B cell (primary cell): ENCODE measurements at regions not wholly inside any gene's neighbourhood (a gene's known extent, or its start where the extent isn't known, plus 50 kb on each side); places are given as distances from the start of the nearest gene placed in this dataset.

Source experiments
- ATAC-seq: fragments of 200-7000 bp; cut with Tn5 transposase; one replicate; pipeline ENCODE4 v1.10.0; 2021; ENCODE audit warnings: low read depth, mild to moderate bottlenecking, moderate number of reproducible peaks, moderate library complexity
- CTCF ChIA-PET: fragments of 350-600 bp; sonication (Branson Sonifier 250); formaldehyde crosslinking; loops from one replicate; lab custom pipeline; 2021; ENCODE audit warnings: antibody characterized with exemption, inconsistent platforms; lab: Charles Lee
- POLR2A ChIA-PET: fragments of 350-600 bp; sonication (Branson Sonifier 250); formaldehyde crosslinking; loops from one replicate; lab custom pipeline; 2021; ENCODE audit warnings: antibody characterized with exemption; lab: Charles Lee
- DNase-seq: peaks from one replicate; pipeline ENCODE4 v3.0.0; 2013
- H2AFZ ChIP-seq: 2 replicates; pipeline ENCODE4 v1.6.1; 2012; ENCODE audit warnings: mild to moderate bottlenecking, low read depth, low read length; ENCODE audit not compliant: insufficient read depth, poor library complexity, severe bottlenecking
- H3K27ac ChIP-seq, 2 donors: 1 replicate in 1 of 2; 2 replicates in 1 of 2; pipeline ENCODE4 v1.5.1; 2012 to 2013; ENCODE audit warnings: low read length in 2 of 2, mild to moderate bottlenecking in 2 of 2, moderate library complexity in 1 of 2
- H3K27me3 ChIP-seq, 4 experiments: fragments of 200-600 bp in 1 of 4; sonication (generic) in 1 of 4; replicated peaks in 1 of 4; 1 replicate in 2 of 4; 2 replicates in 2 of 4; pipeline versions ENCODE4 v1.6.1 to v1.7.0; 2013 to 2016; ENCODE audit warnings: low read length in 3 of 4, mild to moderate bottlenecking in 2 of 4, mixed read lengths in 1 of 4, moderate library complexity in 1 of 4; ENCODE audit not compliant: insufficient read depth in 4 of 4, control insufficient read depth in 3 of 4; ENCODE audit errors: control extremely low read depth in 1 of 4
- H3K36me3 ChIP-seq, 2 experiments: replicated peaks in 1 of 2; 1 replicate in 1 of 2; 2 replicates in 1 of 2; pipeline versions ENCODE4 v1.6.1 to v1.7.1; 2013; ENCODE audit warnings: low read length in 1 of 2; ENCODE audit not compliant: insufficient read depth in 2 of 2, control insufficient read depth in 1 of 2; ENCODE audit errors: control extremely low read depth in 1 of 2, extremely low read depth in 1 of 2
- H3K4me1 ChIP-seq, 2 donors: fragments of 200-600 bp in 1 of 2; sonication (generic) in 1 of 2; 1 replicate in 1 of 2; 2 replicates in 1 of 2; pipeline versions ENCODE4 v1.5.1 to v1.6.1; 2013 to 2017; ENCODE audit warnings: low read length in 2 of 2; ENCODE audit not compliant: control insufficient read depth in 2 of 2, insufficient read depth in 2 of 2
- H3K4me2 ChIP-seq: replicated peaks from 2 replicates; pipeline ENCODE3; 2012; ENCODE audit warnings: mild to moderate bottlenecking, low read depth, low read length; ENCODE audit not compliant: poor library complexity, severe bottlenecking
- H3K4me3 ChIP-seq, 5 experiments: fragments of 200-600 bp in 1 of 5; sonication (generic) in 1 of 5; 1 replicate in 3 of 5; 2 replicates in 2 of 5; pipeline versions ENCODE4 v1.5.1 to v1.7.0; 2011 to 2016; ENCODE audit warnings: low read length in 4 of 5, mild to moderate bottlenecking in 4 of 5, low read depth in 2 of 5, control low read depth in 1 of 5, moderate library complexity in 1 of 5; ENCODE audit not compliant: insufficient read depth in 1 of 5; ENCODE audit errors: control extremely low read depth in 1 of 5, extremely low read depth in 1 of 5
- H3K79me2 ChIP-seq: fragments of 200-600 bp; sonication (generic); one replicate; pipeline ENCODE4 v1.6.0; 2016; ENCODE audit warnings: low read length; ENCODE audit not compliant: control insufficient read depth, insufficient read depth
- H3K9ac ChIP-seq: fragments of 200-600 bp; sonication (generic); 2 replicates; pipeline ENCODE4 v1.6.1; 2017; ENCODE audit warnings: mild to moderate bottlenecking, low read length, moderate library complexity
- H3K9me3 ChIP-seq, 3 donors: one replicate each; pipeline versions ENCODE4 v1.6.1 to v1.7.1; 2013; ENCODE audit warnings: low read length in 2 of 3; ENCODE audit not compliant: control insufficient read depth in 2 of 3, insufficient read depth in 1 of 3; ENCODE audit errors: control extremely low read depth in 1 of 3
- H4K20me1 ChIP-seq: 2 replicates; pipeline ENCODE4 v1.6.0; 2012; ENCODE audit warnings: mild to moderate bottlenecking, low read length; ENCODE audit not compliant: insufficient read depth, control insufficient read depth, poor library complexity, severe bottlenecking
- H3K27ac Mint-ChIP-seq: one replicate; pipeline ENCODE4 v1.8.0; 2021; ENCODE audit warnings: mixed read lengths
- H3K27me3 Mint-ChIP-seq: one replicate; pipeline ENCODE4 v1.8.0; 2021; ENCODE audit warnings: mixed read lengths
- H3K4me1 Mint-ChIP-seq: one replicate; pipeline ENCODE4 v1.8.0; 2021; ENCODE audit warnings: mixed read lengths
- H3K4me3 Mint-ChIP-seq: one replicate; pipeline ENCODE4 v1.8.0; 2021; ENCODE audit warnings: mixed read lengths
- H3K9me3 Mint-ChIP-seq: one replicate; pipeline ENCODE4 v1.8.0; 2022; ENCODE audit warnings: mixed read lengths; ENCODE audit not compliant: insufficient read depth
- EZH2 ChIP-seq: IDR thresholded peaks from 2 replicates; pipeline ENCODE4 v1.6.1; 2012; ENCODE audit warnings: borderline replicate concordance, low read depth, mild to moderate bottlenecking, moderate library complexity, low read length; ENCODE audit not compliant: insufficient read depth, poor library complexity, severe bottlenecking
- WGBS: methylation state at CpG from one replicate; pipeline ENCODE4 v1.1.5; 2013; ENCODE audit warnings: missing lambda C conversion rate; ENCODE audit not compliant: insufficient coverage; 5-methylcytosine and 5-hydroxymethylcytosine counted together
- intact Hi-C: fragments of 100-400 bp; cut with micrococcal nuclease; formaldehyde crosslinking; loops from one replicate; pipeline ENCODE4 v1.10.0; 2022
- TF ChIP-seq, protein P1 (sequence below): fragments of 200-600 bp; IDR thresholded peaks from one replicate; pipeline ENCODE4 v1.8.0; 2022; ENCODE audit warnings: antibody characterized with exemption, mild to moderate bottlenecking

DNA sequence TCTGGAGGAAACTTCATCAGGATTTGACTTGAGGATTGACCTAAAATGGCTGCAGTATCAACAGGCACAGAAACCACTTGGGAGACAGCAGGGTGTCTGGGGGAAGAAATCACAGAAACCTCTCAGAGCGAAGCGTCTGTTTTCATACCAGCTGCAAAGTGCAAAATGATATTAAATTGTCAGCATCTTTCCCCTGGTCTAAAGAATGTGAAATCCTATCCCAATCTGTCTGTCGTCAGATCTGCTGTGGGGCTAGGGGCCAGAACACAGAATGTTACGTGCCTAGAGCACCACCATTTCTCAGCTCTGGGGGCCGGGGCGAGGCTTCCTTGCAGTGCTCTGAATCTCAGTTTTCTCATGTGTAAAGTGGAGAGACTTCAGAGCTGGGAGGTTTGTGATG, 54.1 kb upstream of the MYCN start:
- peaks cover 0 to 3% (median 0%) of the 10 kb centered on the region in 3 donors for H3K9me3 ChIP-seq
- ChIA-PET CTCF (interaction anchor here (0.6 kb wide), 1 partner anchor 815 kb away, joined by 3 read pairs; no protein-coding TSS in a partner anchor), POLR2A (no interaction called here)
- TF ChIP-seq, protein P1, sequence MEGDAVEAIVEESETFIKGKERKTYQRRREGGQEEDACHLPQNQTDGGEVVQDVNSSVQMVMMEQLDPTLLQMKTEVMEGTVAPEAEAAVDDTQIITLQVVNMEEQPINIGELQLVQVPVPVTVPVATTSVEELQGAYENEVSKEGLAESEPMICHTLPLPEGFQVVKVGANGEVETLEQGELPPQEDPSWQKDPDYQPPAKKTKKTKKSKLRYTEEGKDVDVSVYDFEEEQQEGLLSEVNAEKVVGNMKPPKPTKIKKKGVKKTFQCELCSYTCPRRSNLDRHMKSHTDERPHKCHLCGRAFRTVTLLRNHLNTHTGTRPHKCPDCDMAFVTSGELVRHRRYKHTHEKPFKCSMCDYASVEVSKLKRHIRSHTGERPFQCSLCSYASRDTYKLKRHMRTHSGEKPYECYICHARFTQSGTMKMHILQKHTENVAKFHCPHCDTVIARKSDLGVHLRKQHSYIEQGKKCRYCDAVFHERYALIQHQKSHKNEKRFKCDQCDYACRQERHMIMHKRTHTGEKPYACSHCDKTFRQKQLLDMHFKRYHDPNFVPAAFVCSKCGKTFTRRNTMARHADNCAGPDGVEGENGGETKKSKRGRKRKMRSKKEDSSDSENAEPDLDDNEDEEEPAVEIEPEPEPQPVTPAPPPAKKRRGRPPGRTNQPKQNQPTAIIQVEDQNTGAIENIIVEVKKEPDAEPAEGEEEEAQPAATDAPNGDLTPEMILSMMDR = no peak
- no peak for TF ChIP-seq EZH2
- intact Hi-C loops = no loop called here
- H2AFZ ChIP-seq = no peak overlapping the region
- peaks cover 0 to 2% (median 0%) of the 10 kb centered on the region in 4 experiments for H3K27me3 ChIP-seq
- H3K4me3 ChIP-seq = no peak overlapping the region
- H3K4me1 ChIP-seq = no peaks in the 10 kb centered on the region
- no peak for ATAC-seq
- Mint-ChIP-seq H3K27me3 (no peaks in the 10 kb centered on the region), H3K4me1 (no peaks in the 10 kb centered on the region), H3K4me3 (no peak overlapping the region), H3K9me3 (no peaks in the 10 kb centered on the region), H3K27ac (no peak overlapping the region)
- H3K79me2 ChIP-seq = no peaks in the 10 kb centered on the region
- no peak for DNase-seq
- 100% methylated on average over 6 of the region's 6 CpGs for whole genome bisulfite sequencing
- H3K9ac ChIP-seq = no peak overlapping the region
- no peaks in the 10 kb centered on the region for H3K36me3 ChIP-seq
- no peak overlapping the region for H3K4me2 ChIP-seq
- H3K27ac ChIP-seq = no peak overlapping the region
- no peaks in the 10 kb centered on the region for H4K20me1 ChIP-seq

DNA sequence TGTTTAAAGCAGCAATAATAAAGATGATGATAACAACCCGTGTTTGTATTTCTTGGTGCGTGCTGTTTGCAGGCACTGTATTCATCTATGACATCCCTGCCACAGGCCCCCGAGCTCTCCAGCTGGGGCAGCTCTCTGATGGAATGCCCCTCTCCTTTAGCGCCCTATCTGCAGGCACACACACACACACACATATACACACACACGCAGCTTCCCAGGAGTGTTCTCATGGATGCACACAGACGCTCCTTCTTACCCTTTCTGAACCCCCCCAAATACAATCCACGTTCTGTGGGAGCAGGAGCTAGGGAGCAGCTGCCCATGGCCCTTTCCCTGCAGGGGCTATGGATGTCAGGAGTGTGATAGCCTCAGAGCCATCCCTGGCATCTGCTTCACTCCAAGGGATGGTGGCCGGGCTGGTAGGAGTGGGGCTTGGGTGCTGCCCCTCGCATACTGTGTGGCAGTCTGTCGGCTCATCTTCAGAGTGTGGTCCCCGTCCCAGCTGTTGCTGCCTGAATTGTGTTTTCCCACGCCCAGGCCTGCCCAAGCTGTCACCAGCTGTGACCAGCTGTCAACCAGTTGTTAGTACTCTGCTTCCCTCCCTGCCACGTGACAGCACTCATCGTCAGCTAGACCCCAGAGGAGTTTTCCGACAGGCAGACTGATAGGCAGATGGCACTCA, 50.8 kb upstream of the MYCN start:
- no peak overlapping the region for H3K4me3 Mint-ChIP-seq
- no peak for DNase-seq

More for the DNA sequence above, 50.8 kb upstream of the MYCN start:
- no peak overlapping the region for H3K9ac ChIP-seq
- ChIA-PET POLR2A (no interaction called here), CTCF (no interaction called here)
- no peaks in the 10 kb centered on the region for H4K20me1 ChIP-seq
- no peak for ATAC-seq
- H3K9me3 ChIP-seq = peaks cover 0 to 3% (median 0%) of the 10 kb centered on the region in 3 donors
- Mint-ChIP-seq H3K4me1 (no peaks in the 10 kb centered on the region), H3K27ac (no peak overlapping the region), H3K27me3 (no peaks in the 10 kb centered on the region), H3K9me3 (no peaks in the 10 kb centered on the region)
- peaks cover 0 to 2% (median 0%) of the 10 kb centered on the region in 4 experiments for H3K27me3 ChIP-seq
- no peak overlapping the region for H3K4me2 ChIP-seq
- no peak overlapping the region for H2AFZ ChIP-seq
- WGBS = 78% methylated on average over 13 of the region's 15 CpGs
- no peak overlapping the region for H3K4me3 ChIP-seq
- H3K36me3 ChIP-seq = no peaks in the 10 kb centered on the region
- no peaks in the 10 kb centered on the region for H3K79me2 ChIP-seq
- TF ChIP-seq EZH2 = no peak
- TF ChIP-seq, protein P1 = no peak
- H3K27ac ChIP-seq = no peak overlapping the region
- H3K4me1 ChIP-seq = no peaks in the 10 kb centered on the region
- intact Hi-C loops = no loop called here
